ENCODE measurements at regions not wholly inside any gene's neighbourhood (a gene's known extent, or its start where the extent isn't known, plus 50 kb on each side); places are given as distances from the start of the nearest gene placed in this dataset.
"Not testable (repeated sequence)": the region's sequence is repeated elsewhere in the genome, so short reads cannot be mapped to it uniquely, and the experiment has no call there.

- Mint-ChIP-seq H3K27me3 (ENCODE audit: low read depth) (peaks cover 2% of the 10 kb centered on the region; the same call in 1 of the 2 replicates), H3K4me1 (no peaks in the 10 kb centered on the region), H3K27ac (no peak overlapping the region), H3K36me3 (no peaks in the 10 kb centered on the region), H3K4me3 (no peak overlapping the region), H3K9me3 (peaks cover 18% of the 10 kb centered on the region)
- no peak for DNase-seq (ENCODE audit: low spot score)
- ChIA-PET CTCF (no interaction called here), POLR2A (no interaction called here)
- no peak for TF ChIP-seq NR3C1 (CRISPR knock-in tag; conservative IDR thresholded peaks at IDR 0.05; ENCODE audit: low read depth)
- no peak for TF ChIP-seq ZNF423 (CRISPR knock-in tag; IDR thresholded peaks at IDR 0.05)
- no peak for TF ChIP-seq TP53 (CRISPR knock-in tag; IDR thresholded peaks at IDR 0.05)
- no peak for TF ChIP-seq ERG (CRISPR knock-in tag; IDR thresholded peaks at IDR 0.05)
- no peak for TF ChIP-seq ZNF396 (CRISPR knock-in tag; IDR thresholded peaks at IDR 0.05; ENCODE audit: borderline replicate concordance)
- TF ChIP-seq, protein P1, sequence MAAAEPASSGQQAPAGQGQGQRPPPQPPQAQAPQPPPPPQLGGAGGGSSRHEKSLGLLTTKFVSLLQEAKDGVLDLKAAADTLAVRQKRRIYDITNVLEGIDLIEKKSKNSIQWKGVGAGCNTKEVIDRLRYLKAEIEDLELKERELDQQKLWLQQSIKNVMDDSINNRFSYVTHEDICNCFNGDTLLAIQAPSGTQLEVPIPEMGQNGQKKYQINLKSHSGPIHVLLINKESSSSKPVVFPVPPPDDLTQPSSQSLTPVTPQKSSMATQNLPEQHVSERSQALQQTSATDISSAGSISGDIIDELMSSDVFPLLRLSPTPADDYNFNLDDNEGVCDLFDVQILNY (CRISPR knock-in tag; IDR thresholded peaks at IDR 0.05): no peak
- TF ChIP-seq, protein P2, sequence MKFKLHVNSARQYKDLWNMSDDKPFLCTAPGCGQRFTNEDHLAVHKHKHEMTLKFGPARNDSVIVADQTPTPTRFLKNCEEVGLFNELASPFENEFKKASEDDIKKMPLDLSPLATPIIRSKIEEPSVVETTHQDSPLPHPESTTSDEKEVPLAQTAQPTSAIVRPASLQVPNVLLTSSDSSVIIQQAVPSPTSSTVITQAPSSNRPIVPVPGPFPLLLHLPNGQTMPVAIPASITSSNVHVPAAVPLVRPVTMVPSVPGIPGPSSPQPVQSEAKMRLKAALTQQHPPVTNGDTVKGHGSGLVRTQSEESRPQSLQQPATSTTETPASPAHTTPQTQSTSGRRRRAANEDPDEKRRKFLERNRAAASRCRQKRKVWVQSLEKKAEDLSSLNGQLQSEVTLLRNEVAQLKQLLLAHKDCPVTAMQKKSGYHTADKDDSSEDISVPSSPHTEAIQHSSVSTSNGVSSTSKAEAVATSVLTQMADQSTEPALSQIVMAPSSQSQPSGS (CRISPR knock-in tag; IDR thresholded peaks at IDR 0.05; ENCODE audit: borderline replicate concordance, low read depth): no peak
- TF ChIP-seq, protein P3, sequence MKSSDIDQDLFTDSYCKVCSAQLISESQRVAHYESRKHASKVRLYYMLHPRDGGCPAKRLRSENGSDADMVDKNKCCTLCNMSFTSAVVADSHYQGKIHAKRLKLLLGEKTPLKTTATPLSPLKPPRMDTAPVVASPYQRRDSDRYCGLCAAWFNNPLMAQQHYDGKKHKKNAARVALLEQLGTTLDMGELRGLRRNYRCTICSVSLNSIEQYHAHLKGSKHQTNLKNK (CRISPR knock-in tag; IDR thresholded peaks at IDR 0.05): no peak
- no peak for TF ChIP-seq ZBTB43 (CRISPR knock-in tag; IDR thresholded peaks at IDR 0.05)
- no peak for TF ChIP-seq GABPB1 (CRISPR knock-in tag; IDR thresholded peaks at IDR 0.05)
- TF ChIP-seq RORB (CRISPR knock-in tag; IDR thresholded peaks at IDR 0.05): no peak
- no peak for TF ChIP-seq ZNF317 (CRISPR knock-in tag; IDR thresholded peaks at IDR 0.05; ENCODE audit: borderline replicate concordance, low read depth)
- TF ChIP-seq ELF4 (CRISPR knock-in tag; IDR thresholded peaks at IDR 0.05; ENCODE audit: low read depth): no peak
- TF ChIP-seq JUN (CRISPR knock-in tag; IDR thresholded peaks at IDR 0.05): no peak
- no peak for ATAC-seq
Measured at GRCh38 chr1:181893937-181894336, 167.6 kb downstream of the ZNF648 start.

DNA sequence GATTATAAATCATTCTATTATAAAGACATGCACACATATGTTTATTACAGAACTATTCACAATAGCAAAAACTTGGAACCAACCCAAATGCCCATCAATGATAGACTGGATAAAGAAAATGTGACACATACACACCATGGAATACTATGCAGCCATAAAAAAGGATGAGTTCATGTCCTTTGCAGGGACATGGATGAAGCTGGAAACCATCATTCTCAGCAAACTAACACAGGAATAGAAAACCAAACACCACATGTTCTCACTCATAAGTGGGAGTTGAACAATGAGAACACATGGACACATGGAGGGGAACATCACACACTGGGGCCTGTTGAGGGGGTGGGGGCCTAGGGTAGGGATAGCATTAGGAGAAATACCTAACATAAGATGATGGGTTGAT is 168.4 kb downstream of the ZNF648 start:
- H3K27ac Mint-ChIP-seq; H3K4me1 Mint-ChIP-seq; ATAC-seq; POLR2A ChIA-PET; H3K36me3 Mint-ChIP-seq; CTCF ChIA-PET; H3K4me3 Mint-ChIP-seq; H3K27me3 Mint-ChIP-seq (ENCODE audit: low read depth); DNase-seq (ENCODE audit: low spot score): not testable (repeated sequence)
- peaks cover 18% of the 10 kb centered on the region for H3K9me3 Mint-ChIP-seq

GRCh38 chr1:181872562-181872961 is 188.9 kb downstream of the ZNF648 start:
- Mint-ChIP-seq H3K27ac (no peak overlapping the region), H3K4me3 (no peak overlapping the region), H3K36me3 (peaks cover 9% of the 10 kb centered on the region), H3K9me3 (peaks cover 50% of the 10 kb centered on the region), H3K4me1 (no peaks in the 10 kb centered on the region), H3K27me3 (ENCODE audit: low read depth) (peaks cover 2% of the 10 kb centered on the region; the same call in 1 of the 2 replicates)
- ATAC-seq: no peak
- ChIA-PET CTCF (interaction anchor here (1.2 kb wide), 1 partner anchor 182 kb away, joined by 3 read pairs; no protein-coding TSS in a partner anchor), POLR2A (no interaction called here)
- DNase-seq (ENCODE audit: low spot score): no peak
- TF ChIP-seq MYBL2 (CRISPR knock-in tag; IDR thresholded peaks at IDR 0.05) (no peak), NFATC4 (CRISPR knock-in tag; IDR thresholded peaks at IDR 0.05) (no peak), ESRRA (CRISPR knock-in tag; IDR thresholded peaks at IDR 0.05; ENCODE audit: borderline replicate concordance) (no peak), FOXK1 (CRISPR knock-in tag; IDR thresholded peaks at IDR 0.05) (no peak), NR1H2 (CRISPR knock-in tag; IDR thresholded peaks at IDR 0.05) (no peak), RELA (CRISPR knock-in tag; IDR thresholded peaks at IDR 0.05; ENCODE audit: borderline replicate concordance) (no peak), ZNF219 (CRISPR knock-in tag; IDR thresholded peaks at IDR 0.05; ENCODE audit: borderline replicate concordance) (no peak), HMGXB4 (CRISPR knock-in tag; IDR thresholded peaks at IDR 0.05) (no peak), CDX4 (CRISPR knock-in tag; IDR thresholded peaks at IDR 0.05; ENCODE audit: borderline replicate concordance) (no peak), ZNF423 (CRISPR knock-in tag; IDR thresholded peaks at IDR 0.05) (no peak)
- TF ChIP-seq, protein P4, sequence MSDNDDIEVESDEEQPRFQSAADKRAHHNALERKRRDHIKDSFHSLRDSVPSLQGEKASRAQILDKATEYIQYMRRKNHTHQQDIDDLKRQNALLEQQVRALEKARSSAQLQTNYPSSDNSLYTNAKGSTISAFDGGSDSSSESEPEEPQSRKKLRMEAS (CRISPR knock-in tag; IDR thresholded peaks at IDR 0.05): no peak

All from WTC11 (cell line).